Right forelimb (tissue), 1 donor: ENCODE measurements at regions not wholly inside any gene's neighbourhood (a gene's known extent, or its start where the extent isn't known, plus 50 kb on each side); places are given as distances from the start of the nearest gene placed in this dataset.
"Not testable (repeated sequence)": the region's sequence is repeated elsewhere in the genome, so short reads cannot be mapped to it uniquely, and the experiment has no call there.

Source experiments
- DNase-seq: peaks from one replicate; pipeline ENCODE4 v3.0.0-alpha.2; 2018

- no peak for DNase-seq
These were observed 201.0 kb upstream of the NABP1 start for GRCh38 chr2:191476901-191477300.

- no peak for DNase-seq
These were observed 198.9 kb upstream of the NABP1 start for GRCh38 chr2:191478799-191479679.

DNA sequence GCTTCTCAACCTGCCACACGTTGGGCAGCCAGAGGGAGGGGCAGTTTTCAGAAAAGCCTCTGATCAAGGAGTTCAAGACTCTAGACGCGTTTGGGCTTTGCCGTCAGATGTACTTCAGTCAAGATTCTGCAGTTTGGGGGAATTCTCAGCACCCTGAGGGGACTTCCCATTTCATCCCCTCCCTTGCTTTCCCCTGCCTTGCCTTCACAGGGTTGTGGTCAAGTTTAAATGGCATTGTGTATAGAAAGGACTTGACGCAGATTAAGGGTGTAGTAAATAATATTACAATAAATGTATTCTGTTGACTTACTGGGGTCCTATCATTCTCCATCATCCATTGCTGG is 198.3 kb upstream of the NABP1 start:
- no peak for DNase-seq

- DNase-seq, result no peak
These were observed 196.4 kb upstream of the NABP1 start for GRCh38 chr2:191481305-191482070.

GRCh38 chr2:191483117-191483516 is 194.8 kb upstream of the NABP1 start:
- DNase-seq, result no peak

DNA sequence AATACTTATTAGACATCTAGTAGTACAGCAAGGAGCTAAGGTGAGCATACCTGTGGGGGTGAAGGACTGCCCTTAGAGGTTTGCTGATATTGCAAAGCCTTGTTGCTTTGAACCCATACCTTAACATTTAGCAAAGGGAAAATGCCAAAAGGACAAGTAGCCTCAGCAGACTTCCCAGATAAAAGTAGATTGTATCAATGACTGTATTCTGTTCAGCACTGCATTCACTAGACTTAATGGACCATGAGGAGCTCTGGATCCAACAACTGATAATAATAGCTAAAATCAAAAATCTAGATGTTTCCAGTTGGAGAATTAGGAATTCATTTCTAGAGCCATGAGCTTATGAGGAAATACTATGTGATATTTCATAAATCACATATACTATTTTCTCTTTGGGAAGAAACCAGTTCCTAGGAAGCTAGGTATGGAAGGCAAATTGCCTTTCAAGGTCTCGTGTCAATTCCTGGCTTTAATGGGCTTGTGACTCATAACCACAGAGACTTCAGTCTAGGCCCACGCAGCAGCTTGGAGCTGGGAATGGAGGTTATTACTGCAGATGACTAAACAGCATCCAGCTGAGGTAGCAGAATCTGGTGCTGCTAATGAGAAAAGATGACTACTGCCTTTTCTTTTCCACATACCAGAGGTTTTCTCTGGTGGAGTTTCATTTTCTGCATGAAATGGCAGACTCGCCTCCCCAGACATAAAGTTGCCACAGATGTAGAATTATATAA is 191.2 kb upstream of the NABP1 start:
- no peak for DNase-seq

- DNase-seq, result no peak
These were observed 189.8 kb upstream of the NABP1 start for GRCh38 chr2:191488135-191488534.

DNA sequence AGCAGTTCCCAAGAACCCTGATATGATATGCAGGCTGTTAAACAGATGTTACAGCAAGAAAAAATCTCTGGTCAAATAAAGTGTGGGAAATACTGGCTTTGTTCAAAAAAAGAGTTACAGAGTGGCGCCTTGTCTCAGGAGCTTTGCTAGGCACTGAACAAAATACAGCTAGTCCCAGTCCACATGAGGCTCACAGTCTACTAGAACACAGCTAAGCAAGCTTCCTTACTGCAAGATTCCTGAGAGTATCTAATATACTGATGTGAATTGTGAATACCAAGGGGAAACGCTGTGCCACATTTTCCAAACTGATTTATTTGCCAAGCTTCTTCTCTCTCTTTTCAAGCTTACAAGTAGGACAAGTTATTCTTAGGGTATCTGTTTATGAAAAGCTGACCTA is 188.8 kb upstream of the NABP1 start:
- no peak for DNase-seq

- DNase-seq, result no peak
These were observed 181.1 kb upstream of the NABP1 start for GRCh38 chr2:191496838-191497237.

DNA sequence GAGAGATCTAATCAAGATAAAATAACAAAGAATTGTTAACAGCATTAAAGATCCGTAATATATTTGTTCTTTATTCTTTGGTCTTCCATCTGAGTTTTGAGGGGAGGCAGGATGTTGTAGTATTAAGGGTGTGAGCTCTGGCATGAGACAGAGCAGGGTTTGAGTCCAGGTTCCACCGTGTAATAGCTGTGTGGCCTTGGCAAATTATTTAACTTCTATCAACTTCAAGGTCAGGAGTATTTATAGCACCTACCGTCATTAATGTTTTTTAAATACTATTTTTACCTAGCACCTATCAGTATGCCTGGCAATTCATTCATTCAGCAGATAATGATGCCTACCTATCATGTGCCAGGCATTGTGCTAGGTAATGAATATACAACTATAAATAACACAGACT is 180.1 kb upstream of the NABP1 start:
- no peak for DNase-seq

DNA sequence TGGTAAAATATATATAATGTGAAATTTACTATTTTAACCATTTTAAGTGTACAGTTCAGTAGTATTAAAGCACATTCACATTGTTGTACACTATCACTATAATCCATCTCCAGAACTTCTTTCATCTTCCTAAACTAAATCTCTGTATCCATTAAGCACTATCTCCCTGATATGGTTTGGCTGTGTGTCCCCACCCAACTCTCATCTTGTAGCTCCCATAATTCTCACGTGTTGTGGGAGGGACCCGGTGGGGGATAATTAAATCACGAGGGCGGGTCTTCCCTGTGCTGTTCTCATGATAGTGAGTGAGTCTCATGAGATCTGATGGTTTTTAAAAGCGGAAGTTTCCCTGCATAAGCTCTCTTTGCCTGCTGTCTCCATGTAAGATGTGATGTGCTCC is 178.9 kb upstream of the NABP1 start:
- no peak for DNase-seq

- DNase-seq, result peak; percentile 70
These were observed 177.9 kb upstream of the NABP1 start for GRCh38 chr2:191499874-191500565.

- no peak for DNase-seq
These were observed 177.4 kb upstream of the NABP1 start for GRCh38 chr2:191500566-191500883.

GRCh38 chr2:191500884-191501560 is 176.9 kb upstream of the NABP1 start:
- peak; percentile 76 for DNase-seq

- DNase-seq, result no peak
These were observed 176.3 kb upstream of the NABP1 start for GRCh38 chr2:191501561-191502168.

DNA sequence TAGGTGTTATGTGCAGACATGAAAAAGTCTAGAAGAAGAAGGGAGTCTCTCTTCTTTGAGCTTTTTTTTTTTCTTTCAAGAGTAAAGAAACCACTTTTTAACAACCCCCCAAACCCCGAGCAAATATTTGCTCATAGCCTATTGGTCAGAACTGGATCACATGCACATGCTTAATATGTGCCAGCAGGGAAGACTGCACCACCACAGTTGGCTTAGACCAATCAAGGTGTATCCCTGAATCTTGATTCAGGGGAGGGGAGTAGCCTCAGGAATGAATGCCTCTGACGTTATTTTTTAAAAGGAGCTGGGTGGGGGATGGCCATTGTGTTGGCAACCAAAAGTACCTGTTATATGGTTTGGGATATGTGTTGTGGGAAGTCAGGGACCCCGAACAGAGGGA is 171.4 kb upstream of the NABP1 start:
- DNase-seq, result no peak

- DNase-seq, result not testable (repeated sequence)
These were observed 170.6 kb upstream of the NABP1 start for GRCh38 chr2:191507252-191507853.

DNA sequence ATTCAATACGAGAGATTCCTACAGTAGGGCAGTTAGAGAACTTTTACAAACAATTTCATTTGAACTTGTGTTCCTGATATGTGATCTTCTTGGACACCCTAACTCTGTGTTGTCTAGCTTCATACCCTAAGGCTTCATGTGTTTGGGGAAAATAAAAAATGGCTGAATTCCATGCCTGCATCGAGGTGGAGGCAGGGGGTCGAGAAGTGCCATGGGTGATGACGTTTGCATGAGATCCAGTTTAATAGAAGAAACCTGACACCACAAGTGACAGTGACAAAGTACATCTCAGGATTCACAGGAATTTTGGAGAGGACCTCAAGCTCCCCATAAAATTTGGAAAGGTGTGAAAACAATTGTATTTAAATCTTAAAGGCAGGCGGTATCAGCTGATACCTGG is 169.2 kb upstream of the NABP1 start:
- no peak for DNase-seq

GRCh38 chr2:191512216-191512835 is 165.6 kb upstream of the NABP1 start:
- DNase-seq, result no peak

- no peak for DNase-seq
These were observed 165.1 kb upstream of the NABP1 start for GRCh38 chr2:191512874-191513273.

DNA sequence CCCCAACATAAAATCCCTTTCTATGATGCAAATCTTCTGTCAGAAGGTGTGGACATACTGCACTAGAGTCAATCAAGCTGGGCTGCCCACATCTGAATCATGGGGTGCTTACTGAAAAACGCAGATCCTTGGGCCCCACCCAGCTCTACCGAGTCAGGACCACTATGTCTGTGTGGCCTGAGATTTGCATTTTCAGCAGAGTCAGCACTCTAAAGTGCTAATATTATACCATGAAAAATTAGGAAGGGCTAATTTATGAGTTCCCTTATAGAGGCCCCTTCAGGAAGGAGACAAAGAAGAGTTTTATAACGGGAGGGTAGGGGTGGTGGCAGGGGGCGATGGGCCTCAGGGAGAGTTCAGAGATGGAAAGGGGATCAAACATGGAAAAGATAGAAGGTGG is 163.3 kb upstream of the NABP1 start:
- DNase-seq, result no peak
